Activated CD8-positive, alpha-beta T cell treated with anti-CD3 and anti-CD28 coated beads for 36 hours (primary cell): ENCODE measurements at regions not wholly inside any gene's neighbourhood (a gene's known extent, or its start where the extent isn't known, plus 50 kb on each side); places are given as distances from the start of the nearest gene placed in this dataset.

Experiments
- ATAC-seq: fragments of 200-7000 bp; cut with Tn5 transposase; one replicate; pipeline ENCODE4 v1.10.0; 2021; ENCODE audit warnings: mild to moderate bottlenecking, moderate library complexity
- CTCF ChIA-PET: fragments of 350-600 bp; sonication (Branson Sonifier 250); formaldehyde crosslinking; loops from one replicate; lab custom pipeline; 2021; ENCODE audit warnings: antibody characterized with exemption; lab: Charles Lee
- POLR2A ChIA-PET: fragments of 350-600 bp; sonication (Branson Sonifier 250); formaldehyde crosslinking; loops from one replicate; lab custom pipeline; 2021; ENCODE audit warnings: antibody characterized with exemption; lab: Charles Lee
- DNase-seq: peaks from one replicate; pipeline ENCODE4 v3.0.0-alpha.2; 2020
- H3K27ac Mint-ChIP-seq: one replicate; pipeline ENCODE4 v1.8.0; 2021; ENCODE audit warnings: mild to moderate bottlenecking, mixed read lengths
- H3K27me3 Mint-ChIP-seq: one replicate; pipeline ENCODE4 v1.8.0; 2021; ENCODE audit warnings: mixed read lengths
- H3K36me3 Mint-ChIP-seq: one replicate; pipeline ENCODE4 v1.8.0; 2021; ENCODE audit warnings: low read depth, mixed read lengths
- H3K4me1 Mint-ChIP-seq: one replicate; pipeline ENCODE4 v1.8.0; 2021; ENCODE audit warnings: low read depth, mixed read lengths
- H3K4me3 Mint-ChIP-seq: one replicate; pipeline ENCODE4 v1.8.0; 2021; ENCODE audit warnings: mild to moderate bottlenecking, moderate library complexity, mixed read lengths
- H3K9me3 Mint-ChIP-seq: one replicate; pipeline ENCODE4 v1.8.0; 2021; ENCODE audit warnings: mixed read lengths
- intact Hi-C: fragments of 100-400 bp; cut with micrococcal nuclease; formaldehyde crosslinking; loops from one replicate; pipeline ENCODE4 v1.10.0; 2022
- TF ChIP-seq, protein P1 (sequence below): fragments of 200-600 bp; IDR thresholded peaks from one replicate; pipeline ENCODE4 v1.8.0; 2022; ENCODE audit warnings: antibody characterized with exemption, mild to moderate bottlenecking

DNA sequence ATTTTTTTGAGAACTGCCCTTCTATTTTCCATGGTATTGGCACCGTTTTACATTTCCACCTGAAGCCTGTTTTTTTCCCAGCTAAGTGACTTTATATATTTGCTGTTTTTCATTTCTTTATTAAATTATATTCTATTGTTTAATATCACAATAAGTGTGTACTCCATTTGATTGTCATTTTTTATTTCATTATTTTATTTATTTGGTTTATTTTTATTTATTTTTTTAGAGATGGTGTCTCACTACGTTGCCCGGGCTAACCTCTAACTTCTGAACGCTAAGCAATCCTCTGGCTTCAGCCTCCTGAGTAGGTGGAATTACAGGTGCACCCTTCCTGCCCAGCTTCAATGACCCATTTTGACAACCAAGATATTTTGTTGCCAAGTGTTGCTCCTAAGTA lies 202.6 kb downstream of the SIM1 start:
- Mint-ChIP-seq H3K36me3 (no peaks in the 10 kb centered on the region), H3K4me3 (no peak overlapping the region), H3K9me3 (no peaks in the 10 kb centered on the region), H3K4me1 (no peaks in the 10 kb centered on the region), H3K27ac (no peak overlapping the region), H3K27me3 (peaks cover 3% of the 10 kb centered on the region)
- TF ChIP-seq, protein P1, sequence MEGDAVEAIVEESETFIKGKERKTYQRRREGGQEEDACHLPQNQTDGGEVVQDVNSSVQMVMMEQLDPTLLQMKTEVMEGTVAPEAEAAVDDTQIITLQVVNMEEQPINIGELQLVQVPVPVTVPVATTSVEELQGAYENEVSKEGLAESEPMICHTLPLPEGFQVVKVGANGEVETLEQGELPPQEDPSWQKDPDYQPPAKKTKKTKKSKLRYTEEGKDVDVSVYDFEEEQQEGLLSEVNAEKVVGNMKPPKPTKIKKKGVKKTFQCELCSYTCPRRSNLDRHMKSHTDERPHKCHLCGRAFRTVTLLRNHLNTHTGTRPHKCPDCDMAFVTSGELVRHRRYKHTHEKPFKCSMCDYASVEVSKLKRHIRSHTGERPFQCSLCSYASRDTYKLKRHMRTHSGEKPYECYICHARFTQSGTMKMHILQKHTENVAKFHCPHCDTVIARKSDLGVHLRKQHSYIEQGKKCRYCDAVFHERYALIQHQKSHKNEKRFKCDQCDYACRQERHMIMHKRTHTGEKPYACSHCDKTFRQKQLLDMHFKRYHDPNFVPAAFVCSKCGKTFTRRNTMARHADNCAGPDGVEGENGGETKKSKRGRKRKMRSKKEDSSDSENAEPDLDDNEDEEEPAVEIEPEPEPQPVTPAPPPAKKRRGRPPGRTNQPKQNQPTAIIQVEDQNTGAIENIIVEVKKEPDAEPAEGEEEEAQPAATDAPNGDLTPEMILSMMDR, result no peak
- intact Hi-C loops, result no loop called here
- DNase-seq (no peak), ATAC-seq (no peak)
- POLR2A ChIA-PET, result no interaction called here
- CTCF ChIA-PET, result no interaction called here

DNA sequence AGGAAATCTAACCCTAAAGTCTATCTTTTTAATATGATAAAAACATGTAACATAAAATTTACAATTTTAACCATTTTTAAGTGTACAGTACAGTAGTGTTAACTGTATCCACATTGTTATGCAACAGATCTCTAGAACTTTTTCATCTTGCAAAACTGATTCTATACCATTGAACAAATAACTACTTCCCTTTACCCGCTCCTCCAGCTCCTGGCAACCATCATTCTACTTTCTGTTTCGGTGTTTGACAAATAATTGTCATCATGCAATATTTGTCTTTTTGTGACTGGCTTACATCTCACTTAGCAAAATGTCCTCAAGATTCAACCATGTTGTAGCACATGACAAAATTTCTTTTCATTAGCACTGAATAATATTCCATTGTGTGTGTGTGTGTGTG lies 203.2 kb downstream of the SIM1 start:
- CTCF ChIA-PET, result no interaction called here
- DNase-seq (no peak), ATAC-seq (no peak)
- TF ChIP-seq, protein P1, result no peak
- no peak overlapping the region for H3K27ac Mint-ChIP-seq
- H3K4me3 Mint-ChIP-seq, result no peak overlapping the region
- H3K4me1 Mint-ChIP-seq, result no peaks in the 10 kb centered on the region
- POLR2A ChIA-PET, result no interaction called here
- H3K27me3 Mint-ChIP-seq, result peaks cover 3% of the 10 kb centered on the region
- intact Hi-C loops, result no loop called here
- H3K36me3 Mint-ChIP-seq, result no peaks in the 10 kb centered on the region
- no peaks in the 10 kb centered on the region for H3K9me3 Mint-ChIP-seq

DNA sequence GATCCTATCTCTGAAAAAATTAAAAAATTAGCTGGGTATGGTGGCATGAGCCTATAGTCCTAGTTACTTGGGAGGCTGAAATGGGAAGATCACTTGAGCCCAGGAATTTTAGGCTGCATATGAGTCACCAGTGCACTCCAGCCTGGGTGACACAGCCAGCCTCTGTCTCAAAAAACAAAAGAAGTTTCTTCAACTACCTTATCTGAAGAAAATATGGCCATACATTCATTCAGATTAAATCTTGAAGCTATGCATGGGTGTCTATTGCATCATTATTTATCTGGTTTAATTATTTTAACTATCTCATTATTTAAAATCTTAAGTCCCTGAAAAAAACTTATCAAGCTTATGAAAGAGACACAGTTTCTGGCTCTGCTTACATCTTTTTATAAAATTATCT lies 204.1 kb downstream of the SIM1 start:
- Mint-ChIP-seq H3K4me1 (no peaks in the 10 kb centered on the region), H3K36me3 (no peaks in the 10 kb centered on the region), H3K9me3 (no peaks in the 10 kb centered on the region), H3K27ac (no peak overlapping the region), H3K27me3 (peaks cover 3% of the 10 kb centered on the region), H3K4me3 (no peak overlapping the region)
- intact Hi-C loops, result no loop called here
- TF ChIP-seq, protein P1, result no peak
- CTCF ChIA-PET, result no interaction called here
- no peak for ATAC-seq
- DNase-seq, result no peak
- POLR2A ChIA-PET, result no interaction called here

DNA sequence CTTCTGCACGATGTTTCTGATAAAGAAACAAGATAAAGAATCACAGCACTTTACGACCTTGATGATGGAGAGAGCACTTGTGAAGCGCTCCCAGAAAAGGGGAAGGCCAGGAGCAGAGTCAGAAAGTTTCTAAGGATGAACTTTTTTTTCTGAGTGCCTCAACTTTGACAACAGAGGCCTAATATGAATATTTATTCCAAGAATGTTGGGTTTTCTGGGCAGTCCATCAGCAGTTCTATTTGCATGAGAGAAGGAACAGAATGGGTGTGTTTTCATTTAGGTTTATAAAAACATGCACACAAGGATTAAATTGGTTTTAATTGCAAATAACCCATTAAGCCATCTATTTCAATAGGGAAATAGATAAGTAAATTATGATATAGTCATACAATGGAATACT lies 204.9 kb downstream of the SIM1 start:
- DNase-seq (no peak), ATAC-seq (no peak)
- H3K27ac Mint-ChIP-seq, result no peak overlapping the region
- no peaks in the 10 kb centered on the region for H3K9me3 Mint-ChIP-seq
- CTCF ChIA-PET, result no interaction called here
- H3K27me3 Mint-ChIP-seq, result peaks cover 3% of the 10 kb centered on the region
- H3K4me3 Mint-ChIP-seq, result no peak overlapping the region
- POLR2A ChIA-PET, result no interaction called here
- H3K4me1 Mint-ChIP-seq, result no peaks in the 10 kb centered on the region
- intact Hi-C loops, result no loop called here
- no peaks in the 10 kb centered on the region for H3K36me3 Mint-ChIP-seq
- TF ChIP-seq, protein P1, result no peak

DNA sequence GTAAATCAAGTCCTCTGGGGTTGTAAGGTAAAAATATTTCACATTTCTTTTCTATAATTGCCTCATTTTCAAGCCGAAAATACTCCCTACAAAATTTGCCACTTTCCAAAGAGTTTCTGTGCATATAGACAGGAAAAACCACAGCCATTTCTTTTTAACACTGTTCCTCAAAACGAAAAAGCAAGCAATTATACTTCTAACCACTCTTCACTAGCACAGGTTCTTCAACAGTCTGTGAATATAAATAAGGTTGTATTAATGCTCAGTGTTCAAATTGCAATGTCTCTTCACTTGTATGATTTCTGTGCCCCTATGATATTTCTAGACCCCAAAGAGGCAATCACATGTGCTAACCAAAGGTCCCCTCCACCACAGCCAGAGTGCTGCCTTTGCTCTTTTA lies 206.0 kb downstream of the SIM1 start:
- CTCF ChIA-PET, result no interaction called here

More for the DNA sequence above, 206.0 kb downstream of the SIM1 start:
- Mint-ChIP-seq H3K9me3 (no peaks in the 10 kb centered on the region), H3K4me3 (no peak overlapping the region), H3K36me3 (no peaks in the 10 kb centered on the region), H3K27me3 (no peaks in the 10 kb centered on the region), H3K4me1 (no peaks in the 10 kb centered on the region), H3K27ac (no peak overlapping the region)
- TF ChIP-seq, protein P1, result no peak
- POLR2A ChIA-PET, result no interaction called here
- DNase-seq (no peak), ATAC-seq (no peak)
- intact Hi-C loops, result no loop called here
